ENCODE measurements at regions not wholly inside any gene's neighbourhood (a gene's known extent, or its start where the extent isn't known, plus 50 kb on each side); places are given as distances from the start of the nearest gene placed in this dataset.

DNA sequence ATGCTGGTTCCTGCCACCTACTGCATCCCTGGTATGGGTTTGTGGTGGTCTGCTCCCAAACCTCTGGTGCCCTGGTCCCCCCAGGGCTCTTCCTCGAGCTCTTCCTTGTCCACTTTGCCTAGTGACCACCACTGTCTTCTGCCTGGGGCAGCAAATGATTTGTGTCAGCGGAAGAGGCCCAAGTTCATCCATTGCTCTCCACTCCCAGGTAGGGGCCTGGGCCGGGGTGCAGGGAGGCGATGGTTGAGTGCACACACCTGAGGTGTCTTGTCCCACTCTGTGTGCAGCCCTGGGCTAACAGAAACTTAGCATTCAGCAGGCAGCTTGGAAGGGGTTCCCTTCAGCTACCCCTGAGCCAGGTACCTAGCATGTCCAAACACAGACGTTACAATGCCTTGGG is 75.6 kb upstream of the SOX3 start:
- no peak for DNase-seq
- Histone ChIP-seq H3K27me3 (replicated peaks) (no peaks in the 10 kb centered on the region), H3K4me3 (ENCODE audit: low read depth, low read length) (no peak overlapping the region), H3K36me3 (replicated peaks) (no peaks in the 10 kb centered on the region), H3K27ac (no peak overlapping the region)
- in situ Hi-C loops (cut with HindIII; ENCODE audit: low pct_ligation_motif_present, low sequenced_read_pairs), result no loop called here
- TF ChIP-seq, protein P1, sequence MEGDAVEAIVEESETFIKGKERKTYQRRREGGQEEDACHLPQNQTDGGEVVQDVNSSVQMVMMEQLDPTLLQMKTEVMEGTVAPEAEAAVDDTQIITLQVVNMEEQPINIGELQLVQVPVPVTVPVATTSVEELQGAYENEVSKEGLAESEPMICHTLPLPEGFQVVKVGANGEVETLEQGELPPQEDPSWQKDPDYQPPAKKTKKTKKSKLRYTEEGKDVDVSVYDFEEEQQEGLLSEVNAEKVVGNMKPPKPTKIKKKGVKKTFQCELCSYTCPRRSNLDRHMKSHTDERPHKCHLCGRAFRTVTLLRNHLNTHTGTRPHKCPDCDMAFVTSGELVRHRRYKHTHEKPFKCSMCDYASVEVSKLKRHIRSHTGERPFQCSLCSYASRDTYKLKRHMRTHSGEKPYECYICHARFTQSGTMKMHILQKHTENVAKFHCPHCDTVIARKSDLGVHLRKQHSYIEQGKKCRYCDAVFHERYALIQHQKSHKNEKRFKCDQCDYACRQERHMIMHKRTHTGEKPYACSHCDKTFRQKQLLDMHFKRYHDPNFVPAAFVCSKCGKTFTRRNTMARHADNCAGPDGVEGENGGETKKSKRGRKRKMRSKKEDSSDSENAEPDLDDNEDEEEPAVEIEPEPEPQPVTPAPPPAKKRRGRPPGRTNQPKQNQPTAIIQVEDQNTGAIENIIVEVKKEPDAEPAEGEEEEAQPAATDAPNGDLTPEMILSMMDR (IDR thresholded peaks at IDR 0.05; ENCODE audit: low read depth, low read length, missing control alignments), result no peak

DNA sequence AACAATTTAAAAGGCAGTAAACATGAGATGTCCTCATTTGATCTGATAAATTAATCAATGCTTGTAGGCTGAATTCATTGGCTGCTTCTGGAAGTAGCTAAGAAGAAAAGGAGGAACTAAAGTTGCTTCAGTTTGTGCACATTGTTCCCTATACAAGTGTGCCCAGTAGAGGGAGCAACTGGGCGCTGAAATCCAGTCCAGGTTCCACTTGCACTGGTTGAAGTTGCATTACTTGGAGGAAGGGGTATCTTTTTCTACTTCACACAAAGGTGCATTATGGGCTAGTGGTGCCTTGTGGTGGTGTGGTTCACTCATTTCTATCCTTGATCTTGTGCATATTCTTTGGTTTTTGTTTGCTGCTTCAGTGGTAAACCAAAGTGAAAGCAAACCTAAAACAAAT is 67.9 kb upstream of the SOX3 start:
- no peaks in the 10 kb centered on the region for H3K36me3 ChIP-seq (replicated peaks)
- no peak overlapping the region for H3K27ac ChIP-seq
- TF ChIP-seq, protein P1 (IDR thresholded peaks at IDR 0.05; ENCODE audit: low read depth, low read length, missing control alignments), result peak; percentile 80
- in situ Hi-C loops (cut with HindIII; ENCODE audit: low pct_ligation_motif_present, low sequenced_read_pairs), result no loop called here
- H3K4me3 ChIP-seq (ENCODE audit: low read depth, low read length), result no peak overlapping the region
- DNase-seq, result peak; percentile 8
- no peaks in the 10 kb centered on the region for H3K27me3 ChIP-seq (replicated peaks)

DNA sequence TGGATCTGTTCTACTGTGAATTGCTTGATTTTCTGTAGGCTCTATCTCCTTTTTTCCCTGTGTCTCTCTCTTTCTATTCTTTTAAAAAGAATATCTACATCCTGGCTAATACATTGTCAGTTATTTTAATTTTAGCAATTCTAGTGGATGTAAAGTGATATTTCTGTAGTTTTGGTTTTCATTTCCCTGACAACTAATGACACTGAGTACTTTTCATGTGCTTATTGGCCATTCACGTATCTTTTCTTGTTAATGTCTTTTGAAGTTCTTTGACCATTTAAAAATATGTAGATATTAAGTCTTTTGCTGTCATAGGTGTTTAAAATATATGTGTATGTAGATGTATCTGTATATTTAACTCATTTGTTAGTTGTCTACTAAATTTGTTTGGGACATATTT is 59.0 kb upstream of the SOX3 start:
- no peak overlapping the region for H3K27ac ChIP-seq
- TF ChIP-seq, protein P1 (IDR thresholded peaks at IDR 0.05; ENCODE audit: low read depth, low read length, missing control alignments), result no peak
- in situ Hi-C loops (cut with HindIII; ENCODE audit: low pct_ligation_motif_present, low sequenced_read_pairs), result no loop called here
- no peaks in the 10 kb centered on the region for H3K27me3 ChIP-seq (replicated peaks)
- no peak overlapping the region for H3K4me3 ChIP-seq (ENCODE audit: low read depth, low read length)
- H3K36me3 ChIP-seq (replicated peaks), result no peaks in the 10 kb centered on the region
- no peak for DNase-seq
